ENCODE measurements at regions not wholly inside any gene's neighbourhood (a gene's known extent, or its start where the extent isn't known, plus 50 kb on each side); places are given as distances from the start of the nearest gene placed in this dataset.

DNA sequence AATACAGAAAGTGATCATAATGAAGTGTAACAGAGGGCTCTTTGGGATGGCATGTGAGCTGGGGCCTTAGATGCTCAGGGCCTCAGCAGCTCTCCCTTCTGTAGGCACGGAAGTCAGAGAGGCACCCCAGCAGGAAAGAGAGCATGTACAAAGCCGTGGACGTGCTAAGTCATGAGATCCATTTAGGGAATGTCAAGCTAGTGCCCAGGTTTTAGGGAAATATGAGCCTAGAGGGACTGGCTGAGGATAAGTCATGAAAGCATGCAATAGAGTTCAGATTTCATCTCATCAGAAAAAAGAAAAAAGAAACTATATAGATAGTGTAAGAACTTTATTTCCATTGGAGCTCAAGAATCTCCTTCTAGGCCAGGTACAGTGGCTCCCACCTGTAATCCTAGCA lies 379.5 kb upstream of the KLF4 start:
- CTCF ChIA-PET: no interaction called here
- Histone ChIP-seq H3K36me3 (replicated peaks in 1 of 2; ENCODE audit: control extremely low read depth in 1 of 2, control insufficient read depth in 1 of 2, extremely low read depth in 1 of 2, insufficient read depth in 2 of 2, low read length in 1 of 2) (no peaks in the 10 kb centered on the region), H3K4me1 (ENCODE audit: control insufficient read depth in 2 of 2, insufficient read depth in 2 of 2, low read length in 2 of 2) (peaks cover 71 to 74% of the 10 kb centered on the region in 2 donors), H4K20me1 (ENCODE audit: control insufficient read depth, insufficient read depth, low read length, poor library complexity, severe bottlenecking) (no peaks in the 10 kb centered on the region), H3K27me3 (replicated peaks in 1 of 4; ENCODE audit: control extremely low read depth in 1 of 4, control insufficient read depth in 3 of 4, insufficient read depth in 4 of 4, low read length in 3 of 4) (no peaks in the 10 kb centered on the region), H3K79me2 (ENCODE audit: control insufficient read depth, insufficient read depth, low read length) (no peaks in the 10 kb centered on the region), H3K27ac (ENCODE audit: low read length in 2 of 2) (peak overlapping the region; percentile 71 to 84), H3K9ac (ENCODE audit: low read length) (no peak overlapping the region), H3K4me3 (ENCODE audit: control extremely low read depth in 1 of 5, extremely low read depth in 1 of 5, insufficient read depth in 1 of 5, low read depth in 2 of 5, low read length in 4 of 5) (peak overlapping the region in 1 of 5 experiments; percentile 53), H2AFZ (ENCODE audit: insufficient read depth, low read depth, low read length, poor library complexity, severe bottlenecking) (peak overlapping the region; percentile 52), H3K4me2 (replicated peaks; ENCODE audit: low read depth, low read length, poor library complexity, severe bottlenecking) (peak overlapping the region; percentile 79), H3K9me3 (ENCODE audit: control extremely low read depth in 1 of 3, control insufficient read depth in 2 of 3, insufficient read depth in 1 of 3, low read length in 2 of 3) (no peaks in the 10 kb centered on the region)
- WGBS (ENCODE audit: insufficient coverage): 100% methylated on average over 2 of the region's 3 CpGs
- DNase-seq (no peak), ATAC-seq (ENCODE audit: low read depth) (no peak)
- TF ChIP-seq EZH2 (IDR thresholded peaks at IDR 0.05; ENCODE audit: borderline replicate concordance, insufficient read depth, low read depth, low read length, poor library complexity, severe bottlenecking): no peak
- TF ChIP-seq, protein P1, sequence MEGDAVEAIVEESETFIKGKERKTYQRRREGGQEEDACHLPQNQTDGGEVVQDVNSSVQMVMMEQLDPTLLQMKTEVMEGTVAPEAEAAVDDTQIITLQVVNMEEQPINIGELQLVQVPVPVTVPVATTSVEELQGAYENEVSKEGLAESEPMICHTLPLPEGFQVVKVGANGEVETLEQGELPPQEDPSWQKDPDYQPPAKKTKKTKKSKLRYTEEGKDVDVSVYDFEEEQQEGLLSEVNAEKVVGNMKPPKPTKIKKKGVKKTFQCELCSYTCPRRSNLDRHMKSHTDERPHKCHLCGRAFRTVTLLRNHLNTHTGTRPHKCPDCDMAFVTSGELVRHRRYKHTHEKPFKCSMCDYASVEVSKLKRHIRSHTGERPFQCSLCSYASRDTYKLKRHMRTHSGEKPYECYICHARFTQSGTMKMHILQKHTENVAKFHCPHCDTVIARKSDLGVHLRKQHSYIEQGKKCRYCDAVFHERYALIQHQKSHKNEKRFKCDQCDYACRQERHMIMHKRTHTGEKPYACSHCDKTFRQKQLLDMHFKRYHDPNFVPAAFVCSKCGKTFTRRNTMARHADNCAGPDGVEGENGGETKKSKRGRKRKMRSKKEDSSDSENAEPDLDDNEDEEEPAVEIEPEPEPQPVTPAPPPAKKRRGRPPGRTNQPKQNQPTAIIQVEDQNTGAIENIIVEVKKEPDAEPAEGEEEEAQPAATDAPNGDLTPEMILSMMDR (IDR thresholded peaks at IDR 0.05): no peak
- Mint-ChIP-seq H3K4me1 (peaks cover 73% of the 10 kb centered on the region), H3K27ac (peak overlapping the region; percentile 82), H3K27me3 (no peaks in the 10 kb centered on the region), H3K9me3 (ENCODE audit: insufficient read depth) (no peaks in the 10 kb centered on the region), H3K4me3 (peak overlapping the region; percentile 47)
- POLR2A ChIA-PET: no interaction called here
- intact Hi-C loops (cut with micrococcal nuclease): no loop called here

DNA sequence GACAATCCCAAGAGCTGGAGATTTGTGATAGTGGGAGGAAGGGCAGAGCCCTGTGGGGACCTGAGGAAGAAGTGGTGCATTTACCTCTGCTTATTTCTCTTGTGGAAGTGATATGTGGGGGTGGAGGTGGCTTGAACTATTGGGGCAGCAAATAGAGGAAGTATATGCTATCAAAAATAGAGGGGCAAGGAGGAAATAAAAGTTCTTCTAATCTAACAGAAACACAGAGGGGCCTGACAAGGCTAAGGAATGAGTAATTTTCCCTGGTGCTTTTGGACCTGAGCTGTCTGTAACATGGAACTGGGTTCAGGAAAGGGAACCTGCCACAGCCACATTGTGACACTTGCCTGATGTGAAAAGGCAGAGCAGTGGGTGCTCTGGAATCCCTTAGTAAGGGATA lies 378.6 kb upstream of the KLF4 start:
- Histone ChIP-seq H3K36me3 (replicated peaks in 1 of 2; ENCODE audit: control extremely low read depth in 1 of 2, control insufficient read depth in 1 of 2, extremely low read depth in 1 of 2, insufficient read depth in 2 of 2, low read length in 1 of 2) (no peaks in the 10 kb centered on the region), H2AFZ (ENCODE audit: insufficient read depth, low read depth, low read length, poor library complexity, severe bottlenecking) (peak overlapping the region; percentile 52), H3K27me3 (replicated peaks in 1 of 4; ENCODE audit: control extremely low read depth in 1 of 4, control insufficient read depth in 3 of 4, insufficient read depth in 4 of 4, low read length in 3 of 4) (no peaks in the 10 kb centered on the region), H3K79me2 (ENCODE audit: control insufficient read depth, insufficient read depth, low read length) (no peaks in the 10 kb centered on the region), H3K27ac (ENCODE audit: low read length in 2 of 2) (peak overlapping the region; percentile 71 to 84), H3K9ac (ENCODE audit: low read length) (peak overlapping the region; percentile 60), H3K4me3 (ENCODE audit: control extremely low read depth in 1 of 5, extremely low read depth in 1 of 5, insufficient read depth in 1 of 5, low read depth in 2 of 5, low read length in 4 of 5) (peak overlapping the region in 2 of 5 experiments; percentile 15 to 53), H4K20me1 (ENCODE audit: control insufficient read depth, insufficient read depth, low read length, poor library complexity, severe bottlenecking) (no peaks in the 10 kb centered on the region), H3K4me1 (ENCODE audit: control insufficient read depth in 2 of 2, insufficient read depth in 2 of 2, low read length in 2 of 2) (peaks cover 61 to 65% of the 10 kb centered on the region in 2 donors), H3K4me2 (replicated peaks; ENCODE audit: low read depth, low read length, poor library complexity, severe bottlenecking) (peak overlapping the region; percentile 79), H3K9me3 (ENCODE audit: control extremely low read depth in 1 of 3, control insufficient read depth in 2 of 3, insufficient read depth in 1 of 3, low read length in 2 of 3) (no peaks in the 10 kb centered on the region)
- DNase-seq (peak; percentile 64), ATAC-seq (ENCODE audit: low read depth) (peak; percentile 78)
- Mint-ChIP-seq H3K4me1 (peaks cover 63% of the 10 kb centered on the region), H3K9me3 (ENCODE audit: insufficient read depth) (no peaks in the 10 kb centered on the region), H3K4me3 (peak overlapping the region; percentile 47), H3K27ac (peak overlapping the region; percentile 82), H3K27me3 (no peaks in the 10 kb centered on the region)
- ChIA-PET CTCF (no interaction called here), POLR2A (no interaction called here)
- TF ChIP-seq EZH2 (IDR thresholded peaks at IDR 0.05; ENCODE audit: borderline replicate concordance, insufficient read depth, low read depth, low read length, poor library complexity, severe bottlenecking): no peak
- TF ChIP-seq, protein P1 (IDR thresholded peaks at IDR 0.05): no peak
- intact Hi-C loops (cut with micrococcal nuclease): no loop called here

All from B cell (primary cell).